Activated CD4-positive, alpha-beta T cell treated with anti-CD3 and anti-CD28 coated beads for 1 hour (primary cell): ENCODE measurements at regions not wholly inside any gene's neighbourhood (a gene's known extent, or its start where the extent isn't known, plus 50 kb on each side); places are given as distances from the start of the nearest gene placed in this dataset.
"Not testable (repeated sequence)": the region's sequence is repeated elsewhere in the genome, so short reads cannot be mapped to it uniquely, and the experiment has no call there.

Source experiments
- DNase-seq: peaks from one replicate; pipeline ENCODE4 v3.0.0-alpha.2; 2020

- DNase-seq: no peak
These were observed 136.4 kb downstream of the SST start for GRCh38 chr3:187533797-187534196.

GRCh38 chr3:187531831-187532230, 138.4 kb downstream of the SST start:
- DNase-seq: no peak

DNA sequence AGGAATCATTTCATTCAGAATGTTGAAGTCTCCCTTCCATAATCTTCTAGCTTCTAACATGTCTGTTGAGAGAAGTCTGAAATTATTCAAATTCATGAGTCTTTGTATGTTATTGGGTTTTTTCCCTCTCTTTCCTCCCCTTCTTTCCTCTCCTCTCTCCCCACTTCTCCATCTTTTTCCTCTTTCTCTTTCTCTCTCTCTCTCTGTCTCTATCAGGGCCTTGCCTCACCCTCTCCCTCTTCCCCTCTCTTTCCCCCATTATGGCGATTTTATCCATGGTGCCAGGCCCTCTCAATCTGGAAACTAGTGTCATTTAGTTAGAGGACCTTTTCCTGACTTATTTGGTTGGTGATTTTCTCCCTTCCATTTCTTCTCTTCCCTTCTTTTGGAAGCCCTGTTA, 147.3 kb downstream of the SST start:
- DNase-seq: no peak

DNA sequence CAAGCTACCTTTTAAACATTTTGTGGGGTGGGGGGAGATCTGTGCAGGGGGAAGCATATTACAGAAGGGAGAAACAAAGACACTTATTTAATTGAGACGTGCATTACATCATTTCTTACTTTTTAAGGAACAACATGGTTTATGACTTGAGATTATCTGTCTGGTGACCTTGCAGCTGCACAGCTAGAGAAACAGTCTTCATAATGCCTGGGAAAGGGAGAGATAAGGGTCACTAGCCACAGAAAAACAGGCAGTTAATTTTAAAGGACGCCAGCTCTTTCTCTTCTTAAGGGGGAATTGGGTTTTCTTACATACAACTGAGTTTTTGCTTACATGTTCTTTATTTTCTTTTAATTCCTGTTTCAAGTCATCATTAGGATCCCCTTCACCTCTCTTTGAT, 147.9 kb downstream of the SST start:
- DNase-seq: no peak

DNA sequence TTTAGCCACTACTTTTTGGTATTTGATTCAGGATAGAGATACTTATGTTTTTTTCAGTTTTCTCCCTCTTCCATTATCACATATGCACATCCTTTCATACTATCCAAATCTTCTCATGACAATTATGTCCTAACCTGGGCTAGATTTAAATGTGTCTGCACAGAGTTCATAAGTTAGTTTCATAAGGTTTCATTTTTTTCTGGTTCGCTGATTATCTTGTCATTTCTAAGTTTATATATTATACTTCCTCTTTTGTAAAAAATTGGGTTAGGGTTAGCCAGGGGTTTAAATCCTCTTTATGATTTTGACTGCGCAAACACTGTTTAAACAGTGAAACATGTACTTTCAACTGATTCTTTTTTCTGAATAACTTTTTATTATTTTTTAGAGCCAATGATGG, 148.6 kb downstream of the SST start:
- DNase-seq: no peak

DNA sequence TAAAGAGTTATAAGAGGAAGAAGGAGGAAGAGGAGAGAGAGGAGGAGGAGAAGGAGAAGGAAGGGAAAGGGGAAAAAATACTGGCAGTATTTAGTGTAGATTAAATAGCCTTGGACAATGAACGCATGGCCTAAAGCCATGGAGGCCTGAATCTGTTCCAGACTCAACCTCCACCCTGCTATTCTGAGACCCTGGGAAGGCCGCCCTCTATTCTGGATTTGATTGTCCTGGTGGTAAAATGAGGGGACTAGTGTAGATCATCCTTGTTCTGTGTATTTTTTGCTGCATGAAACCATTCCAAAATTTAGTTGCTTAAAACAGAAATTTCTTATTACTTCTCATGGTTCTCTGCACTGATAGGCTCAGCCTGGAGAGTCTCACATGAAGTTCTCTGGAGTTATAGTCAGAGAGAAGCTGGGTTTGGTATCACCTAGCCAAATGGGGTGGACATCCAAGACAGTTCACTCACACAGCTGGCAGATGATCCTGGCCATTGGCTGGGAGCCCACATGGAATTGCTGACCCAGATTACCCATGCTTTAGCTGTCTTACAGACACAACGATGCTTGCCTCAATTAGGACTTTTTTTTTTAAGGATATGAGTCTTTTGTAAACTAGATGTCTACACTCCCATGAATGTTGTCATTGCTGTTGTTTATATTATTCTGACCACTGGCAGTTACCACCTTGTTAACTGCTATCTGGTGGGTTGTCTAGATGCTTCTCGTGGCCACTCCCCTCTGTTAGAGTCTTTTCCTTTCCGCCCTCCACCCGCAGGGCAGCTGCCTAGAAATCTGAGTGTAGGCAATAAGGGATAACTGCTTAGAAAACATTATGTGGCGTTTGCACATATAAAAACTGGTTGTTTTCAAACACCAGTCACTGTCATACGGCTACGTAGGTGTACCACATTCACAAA, 149.9 kb downstream of the SST start:
- no peak for DNase-seq

GRCh38 chr3:187519428-187519890, 150.7 kb downstream of the SST start:
- DNase-seq: no peak

GRCh38 chr3:187518616-187519015, 150.4 kb downstream of the RTP4 start:
- no peak for DNase-seq

GRCh38 chr3:187518207-187518606, 150.0 kb downstream of the RTP4 start:
- no peak for DNase-seq

DNA sequence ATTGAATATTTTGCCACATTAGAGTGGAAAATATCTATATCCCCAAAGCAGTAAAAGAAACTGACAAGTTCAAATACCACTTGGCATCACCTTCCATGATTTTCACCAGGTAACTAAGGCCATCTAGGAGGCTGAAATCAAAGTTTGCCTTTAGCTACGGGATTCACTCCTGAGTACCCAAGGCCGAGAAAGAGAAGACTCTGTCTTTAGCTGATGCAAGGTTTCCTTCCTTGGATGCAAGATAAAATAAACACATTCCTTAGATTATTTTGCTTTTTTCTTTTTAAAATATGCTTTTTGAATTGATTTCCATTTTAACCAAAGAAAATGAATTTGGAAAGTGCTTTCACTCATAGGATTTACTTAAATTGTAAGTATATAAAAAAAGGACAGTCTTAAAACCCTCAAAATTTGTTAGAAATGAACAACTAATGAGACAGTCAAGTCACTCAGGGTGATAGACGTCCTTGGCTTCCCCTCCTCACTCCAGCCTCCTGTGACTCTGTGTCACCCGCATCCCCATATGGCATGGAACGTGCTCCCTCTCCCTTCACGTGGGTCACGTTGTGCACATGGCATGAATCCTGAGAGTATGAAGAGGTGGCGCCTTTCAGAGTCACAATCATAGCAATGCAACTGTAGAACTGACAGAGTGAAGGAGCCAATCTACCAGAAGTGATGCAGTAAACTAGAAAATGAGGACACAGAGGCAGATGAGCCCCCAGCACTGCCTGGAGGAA, 148.4 kb downstream of the RTP4 start:
- DNase-seq: no peak

DNA sequence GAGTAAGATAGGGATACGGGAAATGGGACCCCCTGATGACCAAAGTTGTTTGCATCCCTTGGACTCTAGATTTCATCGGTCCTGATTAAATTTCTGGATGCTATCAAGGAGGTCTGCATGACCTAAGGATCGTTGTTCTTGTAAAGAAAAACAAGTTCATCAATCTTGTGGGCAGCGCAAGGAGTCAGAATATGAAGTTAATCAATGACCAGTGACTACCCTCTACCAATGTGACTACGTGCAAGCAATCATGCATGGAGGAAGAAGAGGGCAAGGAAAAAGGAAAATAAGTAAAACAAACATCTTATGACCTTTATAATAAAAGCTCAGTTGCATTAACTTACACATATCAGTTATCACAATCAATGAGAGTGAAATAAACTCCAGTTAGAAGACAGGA, 139.7 kb downstream of the RTP4 start:
- DNase-seq: no peak

- DNase-seq: no peak
These were observed 139.1 kb downstream of the RTP4 start for GRCh38 chr3:187507266-187507665.

GRCh38 chr3:187504435-187504834, 136.2 kb downstream of the RTP4 start:
- no peak for DNase-seq

GRCh38 chr3:187498211-187498724, 130.1 kb downstream of the RTP4 start:
- DNase-seq: no peak

- DNase-seq: no peak
These were observed 128.9 kb downstream of the RTP4 start for GRCh38 chr3:187497052-187497451.

DNA sequence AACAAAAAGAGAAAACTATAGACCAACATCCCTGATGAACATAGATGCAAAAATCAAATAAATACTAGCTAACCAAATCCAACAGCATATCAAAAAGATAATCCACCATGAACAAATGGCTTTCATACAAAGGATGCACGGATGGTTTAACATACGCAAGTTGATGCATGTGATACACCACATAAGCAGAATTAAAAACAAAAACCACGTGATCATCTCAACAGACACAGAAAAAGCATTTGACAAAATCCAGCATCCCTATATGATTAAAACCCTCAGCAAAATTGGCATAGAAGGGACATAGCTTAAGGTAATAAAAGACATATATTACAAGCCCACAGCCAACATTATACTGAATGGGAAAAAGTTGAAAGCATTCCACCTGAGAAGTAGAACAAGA, 125.9 kb downstream of the RTP4 start:
- not testable (repeated sequence) for DNase-seq

- no peak for DNase-seq
These were observed 123.2 kb downstream of the RTP4 start for GRCh38 chr3:187491371-187491770.

DNA sequence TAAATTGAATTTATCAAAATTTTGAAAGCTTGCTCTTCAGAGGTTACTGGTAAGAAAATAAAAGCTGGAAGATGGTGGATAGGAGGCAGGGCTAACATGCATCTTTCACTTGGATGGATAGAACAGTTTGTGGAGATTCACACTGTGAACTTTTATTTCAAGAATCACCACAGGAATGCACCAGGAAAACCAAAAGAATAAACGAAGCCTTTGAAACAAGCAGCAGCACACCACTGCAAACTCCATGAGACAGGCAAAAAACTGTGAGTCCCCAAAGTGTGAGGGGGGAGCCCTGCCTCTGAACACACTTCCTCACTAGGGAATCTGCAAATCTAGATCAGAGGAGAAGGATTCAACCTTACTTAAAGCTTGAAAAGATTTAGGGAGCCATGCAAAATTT, 122.2 kb downstream of the RTP4 start:
- no peak for DNase-seq

GRCh38 chr3:187484547-187485295, 116.5 kb downstream of the RTP4 start:
- DNase-seq: no peak

DNA sequence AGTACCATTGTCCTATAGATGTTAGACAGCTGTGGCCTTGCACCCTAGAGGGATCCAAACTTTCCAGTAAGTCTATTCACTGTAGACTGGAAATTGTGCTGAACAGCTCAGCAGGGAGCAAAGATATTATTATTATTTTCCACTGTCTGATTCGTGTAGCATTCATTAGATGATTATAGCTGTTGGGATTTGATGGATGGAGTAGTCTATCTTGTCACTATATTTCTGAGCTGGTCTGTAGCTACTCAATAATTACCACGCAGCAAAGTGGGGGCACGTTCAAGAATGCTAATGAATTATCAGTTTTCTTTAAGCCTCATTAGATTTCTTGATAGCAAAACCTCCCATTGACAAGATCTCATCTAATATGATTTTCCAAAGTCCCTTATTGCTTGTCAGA, 113.2 kb downstream of the RTP4 start:
- DNase-seq: no peak

- DNase-seq: not testable (repeated sequence)
These were observed 107.4 kb downstream of the RTP4 start for GRCh38 chr3:187475613-187476012.

- DNase-seq: no peak
These were observed 105.7 kb downstream of the RTP4 start for GRCh38 chr3:187473778-187474406.

- not testable (repeated sequence) for DNase-seq
These were observed 98.1 kb downstream of the RTP4 start for GRCh38 chr3:187466306-187466705.
